D721Med (cell line): ENCODE measurements at regions not wholly inside any gene's neighbourhood (a gene's known extent, or its start where the extent isn't known, plus 50 kb on each side); places are given as distances from the start of the nearest gene placed in this dataset.

Experiments used
- DNase-seq: peaks from one replicate; pipeline ENCODE4 v3.0.0; 2011; ENCODE audit warnings: low spot score; ENCODE audit not compliant: insufficient read length
- FAIRE-seq: peaks from 2 replicates; lab custom pipeline; 2011; peaks lifted over from hg19 to GRCh38; lab: Jason Lieb, UNC
- CTCF ChIP-seq: IDR thresholded peaks from 2 replicates; pipeline ENCODE4 v1.5.1; 2012; ENCODE audit warnings: mild to moderate bottlenecking, control low read depth; ENCODE audit not compliant: insufficient read depth; ENCODE audit errors: missing control alignments

- no peak for TF ChIP-seq CTCF
- no peak for FAIRE-seq
- DNase-seq = no peak
Observed at GRCh38 chr5:67253911-67254310, 57.3 kb upstream of the CD180 start.

GRCh38 chr5:67249590-67249895 is 52.9 kb upstream of the CD180 start:
- DNase-seq (no peak), FAIRE-seq (no peak)
- no peak for TF ChIP-seq CTCF

GRCh38 chr5:67248703-67249589 is 52.3 kb upstream of the CD180 start:
- TF ChIP-seq CTCF = no peak
- DNase-seq (no peak), FAIRE-seq (no peak)

- FAIRE-seq (no peak), DNase-seq (no peak)
- no peak for TF ChIP-seq CTCF
Observed at GRCh38 chr5:67246546-67247268, 50.1 kb upstream of the CD180 start.
